22Rv1 (cell line): ENCODE measurements at regions not wholly inside any gene's neighbourhood (a gene's known extent, or its start where the extent isn't known, plus 50 kb on each side); places are given as distances from the start of the nearest gene placed in this dataset.
"Not testable (repeated sequence)": the region's sequence is repeated elsewhere in the genome, so short reads cannot be mapped to it uniquely, and the experiment has no call there.

Experiments
- H3K27ac ChIP-seq: fragments of 450-650 bp; 2 replicates; pipeline ENCODE4 v1.5.1; 2017
- CTCF ChIP-seq: fragments of 450-650 bp; IDR thresholded peaks from 2 replicates; pipeline ENCODE4 v1.5.1; 2017; ENCODE audit warnings: mild to moderate bottlenecking
- ZFX ChIP-seq: fragments of 450-650 bp; IDR thresholded peaks from 2 replicates; pipeline ENCODE4 v1.6.1; 2017; ENCODE audit warnings: antibody characterized with exemption, borderline replicate concordance

DNA sequence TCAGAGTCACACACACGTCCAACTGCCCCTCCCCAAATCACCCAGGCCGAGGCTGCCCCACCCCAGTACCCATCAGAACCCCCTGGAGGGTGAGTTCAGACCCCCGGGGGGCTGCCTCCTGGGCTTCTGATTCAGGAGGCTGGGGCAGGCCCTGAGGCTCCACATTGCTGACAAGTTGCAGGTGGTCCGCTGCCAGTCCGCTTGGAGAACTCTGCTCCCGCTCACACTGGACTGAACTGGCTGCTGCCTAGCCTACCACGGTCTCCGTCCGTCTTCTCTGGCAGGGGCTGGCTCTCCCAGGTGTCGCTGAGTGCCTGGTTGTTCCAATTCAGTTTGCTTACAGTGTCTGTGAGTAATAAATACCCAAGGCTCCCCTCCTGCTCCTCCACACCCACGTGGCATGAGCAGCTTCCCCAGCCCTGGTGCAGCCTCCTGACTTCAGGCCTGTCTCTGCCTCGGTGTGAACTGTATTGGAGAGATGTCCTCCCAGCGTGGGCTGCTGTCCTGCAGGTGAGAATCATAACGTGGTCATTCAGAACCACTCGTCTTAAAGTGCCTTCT is 163.4 kb downstream of the LAT start:
- H3K27ac ChIP-seq, result no peak overlapping the region
- no peak for TF ChIP-seq CTCF
- TF ChIP-seq ZFX, result no peak

GRCh38 chr16:29147710-29148109 is 162.9 kb downstream of the LAT start:
- not testable (repeated sequence) for H3K27ac ChIP-seq

DNA sequence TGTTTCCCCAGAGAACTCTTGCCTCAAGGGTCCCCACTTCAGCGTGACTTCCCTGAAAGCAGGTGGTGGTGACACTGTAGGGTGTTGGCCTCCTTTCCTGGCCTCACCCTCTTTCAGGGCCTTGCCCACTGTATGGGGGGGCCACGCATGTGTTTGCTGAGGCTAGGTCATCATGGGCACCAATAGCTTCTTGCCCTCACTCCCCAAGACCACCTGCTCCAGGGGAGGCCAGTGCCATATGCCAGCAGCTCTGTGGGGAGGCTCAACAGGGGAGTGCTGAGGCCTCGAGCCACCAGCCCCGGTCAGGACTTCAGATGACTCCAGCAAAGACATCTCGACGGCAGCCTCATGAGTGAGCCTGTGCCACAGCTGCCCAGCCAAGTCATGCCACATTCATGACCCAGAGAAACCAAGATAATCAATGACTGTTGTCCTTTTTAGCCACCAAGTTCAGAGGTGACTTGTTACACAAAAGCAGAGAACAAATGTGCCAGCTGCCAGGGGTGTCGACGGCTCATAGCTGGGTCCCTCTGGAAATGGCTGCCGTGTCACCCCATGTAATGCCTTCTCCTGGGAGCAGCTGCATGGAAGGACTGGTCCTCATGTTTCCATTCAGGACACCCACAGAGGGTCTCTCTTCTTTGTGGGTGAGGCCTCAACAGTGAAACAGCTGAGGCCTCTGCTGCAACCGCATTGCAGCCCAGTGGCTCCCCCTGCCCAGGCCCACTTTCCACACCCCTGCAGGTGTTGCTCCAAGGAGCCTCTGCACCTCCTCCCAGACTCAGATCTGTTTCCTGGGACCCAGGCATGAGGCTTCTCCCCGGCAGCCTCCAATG is 162.2 kb downstream of the LAT start:
- not testable (repeated sequence) for H3K27ac ChIP-seq

DNA sequence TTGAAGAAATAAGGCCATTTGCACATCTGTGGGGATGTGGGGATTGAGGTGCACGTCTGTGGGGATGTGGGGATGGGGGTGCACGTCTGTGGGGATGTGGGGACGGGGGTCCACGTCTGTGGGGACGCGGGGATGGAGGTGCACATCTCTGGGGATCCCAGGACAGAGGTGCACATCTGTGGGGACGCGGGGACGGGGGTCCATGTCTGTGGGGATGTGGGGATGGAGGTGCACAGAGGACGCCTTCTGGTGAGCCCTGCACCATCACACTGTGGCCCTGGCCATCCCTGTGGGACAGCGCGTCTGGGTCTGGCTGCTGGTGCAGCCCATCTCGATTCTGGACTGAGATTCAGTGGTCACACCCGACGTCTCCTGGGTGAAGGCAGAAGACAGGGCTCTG is 161.4 kb downstream of the LAT start:
- no peak overlapping the region for H3K27ac ChIP-seq
- TF ChIP-seq ZFX (no peak), CTCF (no peak)

DNA sequence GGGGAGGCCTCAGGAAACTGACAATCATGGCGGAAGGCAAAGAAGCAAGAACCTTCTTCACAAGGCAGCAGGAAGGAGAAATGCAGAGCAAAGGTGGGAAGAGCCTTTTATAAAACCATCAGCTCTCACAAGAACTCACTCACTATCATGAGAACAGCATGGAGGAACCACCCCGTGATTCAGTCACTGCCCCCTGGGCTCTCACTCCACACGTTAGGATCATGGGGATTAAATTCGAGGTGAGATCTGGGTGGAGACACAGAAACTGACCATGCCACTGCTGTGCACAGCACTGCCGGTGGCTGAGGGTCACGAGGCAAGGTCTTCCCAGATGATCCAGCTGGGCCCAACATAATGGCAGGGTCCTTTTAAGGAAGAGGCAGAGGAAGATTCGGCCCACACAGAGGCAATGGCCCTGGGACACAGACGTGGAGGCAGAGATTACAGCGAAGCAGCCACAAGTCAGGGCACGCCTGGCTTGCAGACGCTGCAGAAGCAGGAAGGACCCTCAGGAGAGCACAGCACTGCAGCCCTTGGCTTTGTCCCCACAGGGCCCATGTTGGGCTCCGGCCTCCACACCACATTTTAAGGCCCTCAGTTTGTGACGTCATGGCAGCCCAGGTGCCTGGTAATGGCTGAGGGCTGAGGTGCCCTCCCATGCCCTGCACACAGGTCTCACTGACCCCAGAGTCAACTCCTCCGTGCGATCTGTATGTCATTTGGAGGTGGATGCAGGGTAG is 160.8 kb downstream of the LAT start:
- H3K27ac ChIP-seq, result not testable (repeated sequence)

DNA sequence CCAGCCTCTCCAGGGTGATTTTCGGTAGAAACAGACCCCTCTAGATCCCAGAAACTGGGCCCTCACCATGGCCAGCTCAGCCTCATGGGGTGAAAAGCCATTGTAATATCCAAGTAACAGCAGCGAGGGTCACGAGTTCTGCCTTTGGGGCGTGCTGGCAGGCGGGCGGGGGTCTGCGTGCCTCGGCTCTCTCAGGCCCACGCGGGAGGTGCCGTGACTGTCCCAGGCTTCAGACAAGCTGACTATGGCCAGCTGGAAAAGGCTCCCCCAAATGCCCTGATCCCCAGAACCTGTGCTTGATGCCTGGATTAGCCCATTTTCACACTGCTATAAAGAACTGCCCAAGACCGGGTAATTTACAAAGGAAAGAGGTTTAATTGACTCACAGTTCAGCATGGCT is 160.2 kb downstream of the LAT start:
- not testable (repeated sequence) for H3K27ac ChIP-seq

- not testable (repeated sequence) for H3K27ac ChIP-seq
These were observed 159.8 kb downstream of the LAT start for GRCh38 chr16:29144669-29145062.

GRCh38 chr16:29143739-29144668 is 159.2 kb downstream of the LAT start:
- not testable (repeated sequence) for H3K27ac ChIP-seq

DNA sequence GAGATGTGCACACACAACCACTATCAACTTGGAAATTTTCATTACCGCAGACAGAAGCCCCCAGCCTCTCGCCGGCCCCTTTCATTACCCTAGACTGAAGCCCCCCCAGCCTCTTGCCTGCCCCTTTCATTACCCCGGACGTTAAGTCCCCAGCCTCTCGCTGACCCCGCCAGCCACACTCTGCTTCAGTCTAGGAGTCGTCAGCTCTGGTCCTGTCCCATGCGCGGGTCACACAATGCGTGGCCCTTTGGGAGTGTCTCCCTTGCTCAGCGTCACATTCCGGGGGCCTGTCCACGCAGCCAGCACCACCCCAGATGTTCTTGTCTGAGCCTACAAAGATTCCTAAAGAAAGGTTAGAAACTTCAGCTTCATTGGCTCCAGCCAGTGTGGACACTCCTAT is 157.7 kb downstream of the LAT start:
- H3K27ac ChIP-seq, result not testable (repeated sequence)

GRCh38 chr16:29141586-29142324 is 156.9 kb downstream of the LAT start:
- TF ChIP-seq ZFX (no peak), CTCF (no peak)
- no peak overlapping the region for H3K27ac ChIP-seq

GRCh38 chr16:29141121-29141520 is 156.3 kb downstream of the LAT start:
- not testable (repeated sequence) for H3K27ac ChIP-seq

DNA sequence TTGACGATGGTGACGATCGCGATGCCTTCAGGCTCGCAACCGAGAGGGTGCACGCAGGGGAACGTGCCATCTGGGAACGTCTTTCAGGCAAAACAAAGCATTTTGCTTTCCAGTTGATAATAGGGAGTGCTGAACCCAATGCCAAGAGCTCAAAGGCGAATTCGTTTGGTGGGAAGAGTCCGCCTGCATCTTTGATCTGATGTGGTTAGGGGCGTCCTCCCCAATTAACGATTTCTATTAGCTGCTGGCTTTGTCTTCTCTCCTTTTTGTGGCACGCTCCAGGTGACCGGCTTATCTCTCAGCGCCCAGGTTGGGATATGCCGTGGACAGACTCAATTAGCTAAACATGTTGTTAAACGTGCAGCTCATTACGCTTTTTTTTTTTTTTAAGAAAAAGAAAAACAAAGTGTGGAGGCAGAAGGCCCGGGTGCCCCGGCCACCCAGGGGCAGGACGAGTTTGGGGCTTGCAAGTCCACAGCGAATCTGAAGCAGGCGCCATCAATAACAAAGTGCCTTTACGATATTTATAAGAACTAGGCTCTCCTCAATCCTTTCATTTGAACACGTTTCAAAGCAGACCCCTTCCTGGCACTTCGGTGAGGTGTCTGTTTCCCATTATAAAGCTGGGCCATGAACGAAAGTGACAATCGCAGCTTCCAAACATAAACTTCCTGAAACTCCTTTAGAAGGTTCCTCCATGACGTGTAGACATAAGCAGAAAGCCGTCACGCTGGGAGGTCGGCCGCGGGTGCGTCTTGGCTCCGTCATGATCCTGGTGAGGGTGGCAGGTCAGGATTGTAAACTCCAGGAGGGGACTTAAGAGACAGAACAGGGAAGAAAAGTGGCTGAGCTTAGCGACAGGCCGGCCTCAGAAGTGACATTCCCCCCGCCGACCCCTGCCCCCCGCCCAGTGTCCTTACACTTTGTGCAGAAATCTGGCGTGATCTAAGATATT is 155.3 kb downstream of the LAT start:
- not testable (repeated sequence) for H3K27ac ChIP-seq
